IPS-NIHi7 (cell line): ENCODE measurements at regions not wholly inside any gene's neighbourhood (a gene's known extent, or its start where the extent isn't known, plus 50 kb on each side); places are given as distances from the start of the nearest gene placed in this dataset.
"Not testable (repeated sequence)": the region's sequence is repeated elsewhere in the genome, so short reads cannot be mapped to it uniquely, and the experiment has no call there.

ENCODE experiments used
- DNase-seq: peaks from one replicate; pipeline ENCODE4 v3.0.0; 2012; ENCODE audit warnings: mixed read lengths; ENCODE audit errors: extremely low spot score

DNA sequence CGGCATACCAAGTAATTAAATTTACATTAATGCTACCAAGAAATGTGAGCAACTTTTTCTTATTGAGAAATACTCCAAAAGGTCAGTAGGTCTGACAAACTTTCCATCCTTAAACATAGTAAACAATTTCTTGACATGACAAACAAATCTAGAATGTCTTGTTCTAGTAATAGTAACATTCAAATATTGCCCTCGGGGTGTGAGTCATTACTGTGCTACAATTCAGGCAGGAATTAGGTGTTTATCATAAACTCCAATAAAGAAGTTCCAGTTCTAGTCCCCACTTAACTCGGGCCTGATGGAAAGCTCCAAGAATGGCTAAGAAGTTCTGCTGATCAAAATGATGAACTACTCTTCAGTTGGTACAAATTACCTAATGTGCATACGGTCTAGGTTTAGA lies 235.6 kb upstream of the TUSC1 start:
- DNase-seq: no peak

DNA sequence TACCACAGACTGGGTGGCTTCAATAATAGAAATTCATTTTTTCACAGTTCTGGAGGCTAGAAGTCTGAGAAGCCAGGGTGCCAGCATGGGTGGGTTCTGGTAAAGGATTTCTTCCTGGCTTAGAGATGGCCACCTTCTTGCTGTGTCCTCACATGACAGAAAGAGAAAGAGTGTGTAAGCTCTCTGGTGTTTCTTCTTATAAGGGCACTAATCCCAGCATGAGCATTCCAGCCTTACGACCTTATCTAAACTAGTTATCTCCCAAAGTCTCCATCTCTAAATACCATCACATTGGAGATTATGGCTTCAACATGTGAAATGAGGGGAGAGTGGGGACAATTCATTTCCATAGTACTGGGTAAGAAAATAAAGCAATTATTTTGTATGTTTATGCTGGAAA lies 226.5 kb upstream of the TUSC1 start:
- DNase-seq: no peak

DNA sequence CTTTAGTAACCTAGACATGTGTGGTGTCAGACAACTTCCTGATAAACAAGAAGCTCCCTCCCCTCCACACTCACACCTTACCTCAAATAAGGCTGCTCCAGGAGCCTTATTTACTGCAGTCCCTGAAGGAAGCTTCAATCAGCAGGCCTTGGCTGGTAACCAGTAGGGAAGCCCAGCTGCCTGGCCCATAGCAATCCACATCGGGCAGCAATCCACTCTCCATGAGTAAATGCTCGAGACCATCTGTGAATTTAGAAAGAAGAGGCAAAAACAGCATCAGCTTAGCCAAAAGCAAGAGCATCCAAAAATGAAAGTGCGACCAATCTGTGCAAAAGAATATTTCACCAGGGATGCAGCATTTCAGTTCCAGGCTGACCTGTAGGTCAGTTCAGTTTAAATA lies 213.3 kb upstream of the TUSC1 start:
- DNase-seq: no peak

- DNase-seq: no peak
Observed at GRCh38 chr9:25889661-25890060, 211.4 kb upstream of the TUSC1 start.

DNA sequence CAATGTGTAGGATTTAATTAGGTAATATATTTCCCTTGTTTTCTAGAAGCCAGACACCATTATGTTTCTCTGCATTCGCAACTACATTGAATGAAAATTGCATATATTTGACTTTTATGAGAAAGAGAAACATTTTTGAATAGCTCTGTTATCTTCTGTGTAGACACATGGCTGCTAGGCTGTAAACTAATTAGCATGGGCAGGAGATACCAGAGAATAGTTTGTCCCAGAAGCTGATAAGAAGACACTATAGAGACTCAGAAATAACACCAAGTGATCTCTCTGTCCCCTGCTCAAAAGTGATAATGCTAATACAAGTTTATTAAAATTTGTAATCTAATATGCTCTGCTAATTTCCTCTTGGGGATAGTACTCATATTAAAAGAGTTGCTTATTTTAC lies 198.0 kb upstream of the TUSC1 start:
- no peak for DNase-seq

- DNase-seq: no peak
Observed at GRCh38 chr9:25864509-25864908, 186.3 kb upstream of the TUSC1 start.

DNA sequence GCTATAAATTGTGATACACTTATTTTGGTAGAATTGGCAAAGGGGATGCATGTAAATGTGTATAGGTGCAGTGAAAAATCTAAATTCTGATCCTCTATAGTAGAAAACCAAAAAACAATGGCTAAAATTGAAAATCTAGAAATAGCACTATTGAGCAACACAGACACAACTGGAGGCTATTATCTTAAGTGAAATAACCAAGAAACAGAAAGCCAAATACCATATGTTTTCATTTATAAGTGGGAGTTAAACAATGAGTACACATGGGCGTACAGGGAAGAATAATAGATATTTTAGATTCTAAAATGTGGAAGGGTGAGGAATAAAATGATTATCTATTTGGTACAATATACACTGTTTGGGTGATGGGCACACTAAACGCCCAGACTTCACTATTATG lies 183.2 kb upstream of the TUSC1 start:
- no peak for DNase-seq

DNA sequence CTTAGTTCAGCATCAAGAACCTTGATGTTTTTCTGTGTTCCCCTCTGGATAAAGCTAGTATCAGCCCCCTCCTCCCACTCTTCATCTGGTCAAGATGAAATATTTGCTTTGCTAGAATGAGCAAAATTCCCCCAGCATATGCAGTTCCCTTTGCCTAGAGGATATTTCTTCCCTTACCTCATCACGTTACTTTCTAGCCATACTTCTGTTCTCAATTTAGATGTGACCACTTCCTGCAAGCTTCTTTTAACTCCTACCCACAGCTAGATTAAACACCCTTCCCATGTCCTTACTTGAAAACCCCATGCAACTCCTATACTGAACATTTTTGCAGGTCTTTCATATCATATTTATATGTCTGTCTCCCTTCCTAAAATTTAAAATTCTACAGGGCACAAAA lies 178.9 kb upstream of the TUSC1 start:
- no peak for DNase-seq

GRCh38 chr9:25850803-25851202 lies 172.6 kb upstream of the TUSC1 start:
- no peak for DNase-seq

DNA sequence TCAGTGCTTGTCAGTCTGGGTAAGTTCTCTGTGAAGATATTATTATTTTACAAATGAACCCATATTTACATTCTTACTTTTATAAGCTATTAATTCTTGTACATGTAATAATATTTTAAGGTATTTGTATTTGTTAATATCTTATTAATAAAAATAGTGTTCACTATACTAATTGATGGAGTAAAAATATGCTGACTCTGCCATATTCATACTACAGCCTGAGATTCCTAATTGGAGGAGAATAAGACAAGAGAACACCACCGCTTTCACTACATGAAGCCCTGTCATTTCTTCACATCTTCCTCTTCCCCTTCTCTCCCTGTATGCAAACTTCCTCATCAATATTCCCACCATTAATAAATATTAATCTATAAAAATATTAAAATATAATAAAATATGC lies 167.6 kb upstream of the TUSC1 start:
- no peak for DNase-seq

DNA sequence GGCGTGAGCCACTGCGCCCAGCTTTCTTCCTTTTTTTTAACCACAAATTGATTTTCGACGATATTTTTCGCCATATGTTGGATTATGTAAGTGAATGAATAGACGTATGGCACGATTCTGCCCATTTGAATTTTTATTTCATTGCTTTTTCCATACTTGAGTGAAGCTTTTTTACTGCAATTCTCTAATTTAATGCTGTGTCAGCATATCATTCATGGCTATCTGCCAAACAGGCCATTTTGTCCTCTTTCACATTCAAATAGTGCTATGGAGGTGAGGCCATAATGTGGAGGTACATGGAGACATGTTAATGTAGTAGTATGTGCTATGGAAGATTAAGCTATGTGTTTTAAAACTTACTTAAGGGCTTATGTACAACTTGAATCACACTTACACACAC lies 152.1 kb upstream of the TUSC1 start:
- no peak for DNase-seq

- DNase-seq: no peak
Observed at GRCh38 chr9:25827626-25828025, 149.4 kb upstream of the TUSC1 start.

DNA sequence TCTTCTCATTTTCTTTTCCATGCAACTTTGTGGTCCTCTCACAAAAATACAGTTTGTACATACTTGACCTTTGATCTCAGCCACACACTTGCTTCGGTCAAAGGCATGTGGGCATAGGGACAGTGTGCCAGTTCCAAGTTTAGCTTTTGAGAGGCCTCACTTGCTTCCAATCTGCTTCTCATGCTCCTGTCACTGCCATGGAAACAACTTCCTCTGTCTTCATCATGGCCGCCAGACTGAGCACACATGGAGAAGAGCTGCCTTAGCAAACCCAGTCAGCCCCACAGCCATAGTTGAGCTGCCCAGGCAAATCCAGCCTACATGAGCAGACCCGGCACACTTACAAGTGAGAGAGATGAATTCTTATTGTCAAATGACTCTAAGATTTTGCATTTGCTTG lies 138.2 kb upstream of the TUSC1 start:
- DNase-seq: no peak

DNA sequence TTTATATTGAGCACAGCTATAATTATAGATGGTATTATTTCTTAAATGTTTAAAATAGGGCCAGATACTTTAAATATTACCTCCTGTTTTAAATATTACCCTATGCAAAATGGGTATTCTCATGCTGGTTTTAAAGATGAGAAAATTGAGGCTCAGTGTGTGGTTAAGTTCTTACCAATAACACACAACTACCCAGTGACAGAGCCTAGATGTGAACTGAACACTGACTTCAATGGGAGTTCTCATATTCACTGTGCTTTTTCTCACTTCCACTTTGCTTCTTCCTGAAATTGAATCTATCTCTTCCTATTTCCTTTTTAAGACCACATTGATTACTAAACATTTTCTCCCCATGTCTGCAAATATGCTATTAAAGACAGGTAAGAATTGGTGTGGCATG lies 135.8 kb upstream of the TUSC1 start:
- no peak for DNase-seq

DNA sequence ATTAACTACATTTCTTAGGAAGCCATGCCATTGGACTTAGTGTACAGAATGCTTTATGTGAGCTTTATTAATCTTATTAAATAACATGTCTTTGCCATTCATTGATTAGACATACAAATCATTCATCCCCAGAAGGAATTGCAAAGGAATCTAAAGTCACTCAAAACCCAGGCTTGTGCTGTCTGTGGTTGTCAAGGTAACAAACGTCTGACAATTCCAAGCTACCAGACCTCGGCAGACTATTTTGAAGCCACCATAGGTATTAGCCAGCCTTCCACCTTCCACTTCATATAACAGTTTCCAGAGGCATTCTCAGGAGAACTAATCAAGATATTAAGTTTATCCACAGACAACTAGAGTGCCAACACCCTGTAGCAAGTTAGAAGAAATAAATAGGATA lies 135.2 kb upstream of the TUSC1 start:
- no peak for DNase-seq

DNA sequence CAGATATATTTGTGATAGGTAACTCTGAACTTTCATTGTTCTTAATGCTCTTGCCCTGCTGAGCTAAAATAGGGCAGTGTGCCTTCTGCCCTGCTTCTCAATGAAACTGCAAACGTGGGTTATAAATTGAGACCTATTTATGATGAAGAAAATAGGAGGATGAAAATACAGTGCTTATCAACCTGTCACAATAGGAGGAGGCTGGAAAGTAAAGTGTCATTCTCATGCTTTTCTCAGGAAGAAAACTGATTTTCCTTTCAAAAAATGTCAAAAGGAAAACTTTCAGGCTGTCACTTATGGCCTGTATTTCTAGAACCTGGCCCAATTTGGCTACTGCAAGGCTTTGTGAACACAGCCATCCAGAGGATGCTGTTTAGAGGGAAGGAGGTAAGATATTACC lies 130.3 kb upstream of the TUSC1 start:
- no peak for DNase-seq

DNA sequence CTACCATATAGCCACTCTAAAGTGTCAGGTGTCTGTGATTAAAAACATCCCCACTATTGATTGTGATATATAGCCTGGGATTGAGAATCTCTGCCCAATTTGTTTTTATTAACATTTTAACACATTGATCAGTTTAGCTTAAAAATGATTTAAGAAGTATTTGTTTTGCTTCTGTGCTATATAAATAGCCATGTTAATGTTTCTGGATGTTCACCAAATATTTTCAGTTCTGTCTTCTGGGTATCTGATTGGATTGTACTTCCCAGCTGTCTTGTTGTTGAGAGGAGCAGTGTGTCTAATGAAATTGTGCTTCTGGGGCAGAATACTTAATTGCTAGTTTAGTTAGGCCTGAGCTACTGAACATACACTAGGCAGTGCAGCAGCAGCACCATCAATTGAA lies 126.6 kb upstream of the TUSC1 start:
- DNase-seq: no peak

- DNase-seq: not testable (repeated sequence)
Observed at GRCh38 chr9:25801989-25802388, 123.7 kb upstream of the TUSC1 start.

DNA sequence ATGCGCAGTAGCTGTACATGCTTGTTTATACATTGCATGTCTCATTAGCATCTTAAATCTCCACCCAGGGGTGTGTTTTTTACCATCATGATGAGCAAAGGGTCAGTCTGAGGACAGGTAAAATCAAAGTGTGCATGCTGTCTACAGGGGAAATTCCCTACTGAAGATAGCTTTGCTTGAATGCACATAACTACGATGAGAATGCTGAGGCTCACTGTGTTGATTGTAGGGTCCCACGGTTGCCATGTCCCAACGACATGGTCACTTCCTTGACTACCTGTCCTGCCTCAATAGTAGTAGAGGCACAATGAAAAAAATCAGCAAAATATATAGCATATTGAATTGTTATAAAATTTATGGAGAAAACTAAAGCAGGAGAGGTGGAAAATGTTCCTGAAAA lies 95.6 kb upstream of the TUSC1 start:
- DNase-seq: no peak

- DNase-seq: no peak
Observed at GRCh38 chr9:25755951-25756350, 77.7 kb upstream of the TUSC1 start.

GRCh38 chr9:25752398-25752797 lies 74.2 kb upstream of the TUSC1 start:
- DNase-seq: no peak

DNA sequence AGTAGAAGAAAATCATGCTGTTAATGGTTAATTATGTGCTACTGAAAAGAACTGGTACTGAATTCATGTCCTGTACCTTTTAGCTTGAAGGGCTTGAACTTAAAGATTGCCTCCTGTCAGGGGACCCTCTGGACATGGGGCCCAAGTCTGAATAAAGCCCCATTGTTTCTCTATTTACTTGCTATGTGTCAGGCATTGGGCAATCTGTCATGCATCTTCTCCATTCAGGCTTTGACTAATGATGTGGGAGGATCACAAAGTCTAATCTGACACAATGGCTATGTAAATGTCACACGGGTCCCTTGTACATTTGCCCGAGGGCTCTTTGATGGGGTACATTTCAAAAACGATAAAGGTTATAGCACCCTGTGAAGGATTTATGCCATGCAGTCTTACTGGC lies 64.0 kb upstream of the TUSC1 start:
- DNase-seq: no peak

GRCh38 chr9:25733336-25733982 lies 55.2 kb upstream of the TUSC1 start:
- DNase-seq: no peak
